OCI-LY7 (cell line): ENCODE measurements at regions not wholly inside any gene's neighbourhood (a gene's known extent, or its start where the extent isn't known, plus 50 kb on each side); places are given as distances from the start of the nearest gene placed in this dataset.

Experiments used
- BruUV-seq: library from RNA; stranded (reverse); fragments of 400-500 nt; replicated peaks from 2 replicates; lab custom pipeline; 2021; lab: Mats Ljungman, UMichigan
- CTCF ChIA-PET: fragments of 300-600 bp; sonication (Branson Sonifier 250); formaldehyde crosslinking; loops from one replicate; lab custom pipeline; 2022; ENCODE audit warnings: antibody characterized with exemption; ENCODE audit not compliant: unreplicated experiment; lab: Charles Lee
- POLR2A ChIA-PET: fragments of 300-600 bp; sonication (Branson Sonifier 250); formaldehyde crosslinking; loops from one replicate; lab custom pipeline; 2022; ENCODE audit warnings: antibody characterized with exemption; lab: Charles Lee
- DNase-seq: peaks from one replicate; pipeline ENCODE4 v3.0.0-alpha.2; 2015; ENCODE audit warnings: low spot score
- H2AFZ ChIP-seq: fragments of 200-600 bp; sonication (generic), shearing (Covaris generic); 2 replicates; pipeline ENCODE4 v1.6.1; 2014; ENCODE audit warnings: mild to moderate bottlenecking, antibody characterized with exemption, low read length, moderate library complexity
- H3K27ac ChIP-seq: fragments of 200-600 bp; sonication (generic); 2 replicates; pipeline ENCODE4 v1.5.1; 2014; ENCODE audit warnings: mixed run types, low read depth, mild to moderate bottlenecking, moderate library complexity, low read length, inconsistent platforms; ENCODE audit not compliant: poor library complexity, severe bottlenecking
- H3K36me3 ChIP-seq: fragments of 200-600 bp; sonication (generic); 2 replicates; pipeline ENCODE4 v1.6.1; 2014; ENCODE audit warnings: mild to moderate bottlenecking, antibody characterized with exemption, low read length, moderate library complexity, mixed read lengths; ENCODE audit not compliant: insufficient read depth
- H3K4me1 ChIP-seq: fragments of 200-600 bp; sonication (generic); 2 replicates; pipeline ENCODE4 v1.5.1; 2014; ENCODE audit warnings: mild to moderate bottlenecking, low read length; ENCODE audit not compliant: insufficient read depth, poor library complexity, severe bottlenecking
- H3K4me2 ChIP-seq: fragments of 200-600 bp; sonication (generic); 2 replicates; pipeline ENCODE4 v1.6.1; 2014; ENCODE audit warnings: mild to moderate bottlenecking, low read length
- H3K4me3 ChIP-seq: fragments of 200-600 bp; sonication (generic); 2 replicates; pipeline ENCODE4 v1.5.1; 2014; ENCODE audit warnings: mild to moderate bottlenecking, low read depth, low read length; ENCODE audit not compliant: poor library complexity, severe bottlenecking
- H3K79me2 ChIP-seq: fragments of 200-600 bp; sonication (generic); 2 replicates; pipeline ENCODE4 v1.6.1; 2016; ENCODE audit warnings: low read depth, mild to moderate bottlenecking, low read length, moderate library complexity, mixed read lengths; ENCODE audit not compliant: insufficient read depth
- H3K9me2 ChIP-seq: fragments of 200-600 bp; sonication (generic); 2 replicates; pipeline ENCODE4 v1.6.1; 2016; ENCODE audit warnings: mild to moderate bottlenecking, low read length, mixed read lengths; ENCODE audit not compliant: insufficient read depth
- H3K9me3 ChIP-seq: fragments of 200-600 bp; sonication (generic); 2 replicates; pipeline ENCODE4 v1.6.1; 2014; ENCODE audit warnings: mild to moderate bottlenecking, mixed run types, low read length, mixed read lengths
- H4K20me1 ChIP-seq: fragments of 200-600 bp; sonication (generic); 2 replicates; pipeline ENCODE4 v1.6.1; 2014; ENCODE audit warnings: mild to moderate bottlenecking, antibody characterized with exemption, low read length, moderate library complexity, mixed read lengths; ENCODE audit not compliant: insufficient read depth
- EZH2phosphoT487 ChIP-seq: fragments of 200-600 bp; sonication (generic); IDR thresholded peaks from 2 replicates; pipeline ENCODE4 v1.6.1; 2018; ENCODE audit warnings: low read depth, borderline replicate concordance, mild to moderate bottlenecking, mixed run types, antibody characterized with exemption, low read length, moderate library complexity, mixed read lengths
- intact Hi-C: fragments of 100-400 bp; cut with micrococcal nuclease; formaldehyde crosslinking; loops from one replicate; pipeline ENCODE4 v1.10.0; 2022; ENCODE audit not compliant: unreplicated experiment
- TF ChIP-seq, protein P1 (sequence below): fragments of 200-600 bp; sonication (generic); conservative IDR thresholded peaks from 2 replicates; pipeline ENCODE4 v1.5.1; 2014; ENCODE audit warnings: mild to moderate bottlenecking, antibody characterized with exemption, low read length, moderate library complexity, mixed read lengths

DNA sequence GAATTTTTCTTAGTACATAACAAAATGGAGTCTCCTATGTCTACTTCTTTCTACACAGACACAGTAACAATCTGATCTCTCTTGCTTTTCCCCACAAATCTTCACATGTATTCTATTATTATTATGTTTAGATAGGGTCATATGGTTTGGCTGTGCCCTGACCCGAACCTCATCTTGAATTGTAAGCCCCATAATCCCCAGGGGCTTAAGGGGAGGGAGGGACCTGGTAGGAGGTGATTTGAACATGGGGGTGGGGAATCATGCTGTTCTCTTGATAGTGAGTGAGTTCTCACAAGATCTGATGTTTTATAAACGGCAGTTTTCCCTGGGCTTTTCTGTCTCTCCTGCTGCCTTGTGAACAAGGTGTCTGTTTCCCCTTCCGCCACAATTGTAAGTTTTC lies 86.7 kb upstream of the SELENOK start:
- Histone ChIP-seq H3K27ac (no peak overlapping the region), H3K9me2 (no peaks in the 10 kb centered on the region), H2AFZ (no peak overlapping the region), H3K4me3 (no peak overlapping the region), H3K36me3 (no peaks in the 10 kb centered on the region), H4K20me1 (no peaks in the 10 kb centered on the region), H3K4me1 (no peaks in the 10 kb centered on the region), H3K4me2 (no peak overlapping the region), H3K9me3 (no peaks in the 10 kb centered on the region), H3K79me2 (no peaks in the 10 kb centered on the region)
- no peak for DNase-seq
- intact Hi-C loops = no loop called here
- ChIA-PET POLR2A (no interaction called here), CTCF (no interaction called here)
- TF ChIP-seq, protein P1, sequence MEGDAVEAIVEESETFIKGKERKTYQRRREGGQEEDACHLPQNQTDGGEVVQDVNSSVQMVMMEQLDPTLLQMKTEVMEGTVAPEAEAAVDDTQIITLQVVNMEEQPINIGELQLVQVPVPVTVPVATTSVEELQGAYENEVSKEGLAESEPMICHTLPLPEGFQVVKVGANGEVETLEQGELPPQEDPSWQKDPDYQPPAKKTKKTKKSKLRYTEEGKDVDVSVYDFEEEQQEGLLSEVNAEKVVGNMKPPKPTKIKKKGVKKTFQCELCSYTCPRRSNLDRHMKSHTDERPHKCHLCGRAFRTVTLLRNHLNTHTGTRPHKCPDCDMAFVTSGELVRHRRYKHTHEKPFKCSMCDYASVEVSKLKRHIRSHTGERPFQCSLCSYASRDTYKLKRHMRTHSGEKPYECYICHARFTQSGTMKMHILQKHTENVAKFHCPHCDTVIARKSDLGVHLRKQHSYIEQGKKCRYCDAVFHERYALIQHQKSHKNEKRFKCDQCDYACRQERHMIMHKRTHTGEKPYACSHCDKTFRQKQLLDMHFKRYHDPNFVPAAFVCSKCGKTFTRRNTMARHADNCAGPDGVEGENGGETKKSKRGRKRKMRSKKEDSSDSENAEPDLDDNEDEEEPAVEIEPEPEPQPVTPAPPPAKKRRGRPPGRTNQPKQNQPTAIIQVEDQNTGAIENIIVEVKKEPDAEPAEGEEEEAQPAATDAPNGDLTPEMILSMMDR = no peak
- no peak for TF ChIP-seq EZH2phosphoT487
- BruUV-seq = no TSS peak

DNA sequence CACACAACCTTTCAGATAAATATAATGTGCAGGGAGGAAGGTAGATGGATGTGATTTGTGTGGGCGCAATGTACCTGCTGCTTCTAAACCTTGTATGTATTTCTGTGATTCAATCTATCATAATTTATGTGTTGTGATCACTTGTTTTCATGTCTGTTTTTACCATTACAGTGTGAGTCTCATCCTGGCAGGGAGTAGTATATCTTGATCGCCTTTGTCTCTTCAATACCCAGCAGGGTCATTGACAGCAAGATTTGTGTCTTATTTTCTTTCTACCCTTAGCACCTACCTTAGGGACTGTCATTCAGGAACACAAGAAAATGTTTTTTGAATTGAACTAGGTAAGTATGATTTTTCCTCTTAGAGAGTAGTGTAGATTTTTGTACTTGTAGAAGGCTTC lies 83.7 kb upstream of the SELENOK start:
- H3K4me3 ChIP-seq = no peak overlapping the region
- TF ChIP-seq, protein P1 = no peak
- no peak for TF ChIP-seq EZH2phosphoT487
- no TSS peak for BruUV-seq
- no peak overlapping the region for H2AFZ ChIP-seq
- CTCF ChIA-PET = no interaction called here
- POLR2A ChIA-PET = no interaction called here
- H4K20me1 ChIP-seq = no peaks in the 10 kb centered on the region
- H3K79me2 ChIP-seq = no peaks in the 10 kb centered on the region
- no peaks in the 10 kb centered on the region for H3K9me3 ChIP-seq
- H3K4me1 ChIP-seq = no peaks in the 10 kb centered on the region
- no peak overlapping the region for H3K27ac ChIP-seq
- H3K36me3 ChIP-seq = no peaks in the 10 kb centered on the region
- H3K4me2 ChIP-seq = no peak overlapping the region
- no peak for DNase-seq
- H3K9me2 ChIP-seq = no peaks in the 10 kb centered on the region
- intact Hi-C loops = no loop called here

DNA sequence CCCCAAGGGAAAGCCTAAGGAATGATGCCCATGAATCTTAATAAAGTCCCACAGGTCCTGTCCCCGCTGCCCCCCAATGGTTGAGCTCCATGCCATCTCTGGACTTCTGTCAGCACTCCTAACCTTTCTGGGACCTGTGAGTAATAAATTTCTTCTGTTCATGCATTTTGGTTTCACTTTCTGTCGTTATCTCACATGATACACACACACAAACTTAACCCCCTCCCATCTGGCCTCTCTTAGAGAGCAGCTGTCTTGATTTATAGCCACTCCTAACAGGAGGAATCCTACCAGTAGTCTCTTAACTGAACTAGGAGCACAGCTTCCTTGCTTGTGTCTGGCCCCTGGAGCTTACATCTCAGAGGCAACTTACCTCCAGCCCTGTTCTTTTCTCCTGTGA lies 82.7 kb upstream of the SELENOK start:
- H3K4me2 ChIP-seq = no peak overlapping the region
- H3K9me2 ChIP-seq = no peaks in the 10 kb centered on the region
- CTCF ChIA-PET = no interaction called here
- BruUV-seq = no TSS peak
- no peak overlapping the region for H3K27ac ChIP-seq
- no peak for TF ChIP-seq EZH2phosphoT487
- TF ChIP-seq, protein P1 = no peak
- no peaks in the 10 kb centered on the region for H3K9me3 ChIP-seq
- POLR2A ChIA-PET = interaction anchor here (0.7 kb wide), 1 partner anchor 1174 kb away, joined by 3 read pairs; no protein-coding TSS in a partner anchor
- no peaks in the 10 kb centered on the region for H3K4me1 ChIP-seq
- DNase-seq = no peak
- no peaks in the 10 kb centered on the region for H4K20me1 ChIP-seq
- intact Hi-C loops = no loop called here
- H2AFZ ChIP-seq = no peak overlapping the region
- no peaks in the 10 kb centered on the region for H3K36me3 ChIP-seq
- no peaks in the 10 kb centered on the region for H3K79me2 ChIP-seq
- no peak overlapping the region for H3K4me3 ChIP-seq
